Kasumi-1 (cell line): ENCODE measurements at regions not wholly inside any gene's neighbourhood (a gene's known extent, or its start where the extent isn't known, plus 50 kb on each side); places are given as distances from the start of the nearest gene placed in this dataset.
A peak's percentile ranks its signal among the peaks of the same experiment; 100 is the strongest.

Experiments used
- DNase-seq, 2 experiments: peaks; one replicate each; lab custom pipeline; 2025; lab: John Stamatoyannopoulos, UW

- no peak for DNase-seq
These were observed 312.3 kb downstream of the FAT3 start for GRCh38 chr11:92536883-92537282.

- no peak for DNase-seq
These were observed 315.5 kb downstream of the FAT3 start for GRCh38 chr11:92540096-92540495.

DNA sequence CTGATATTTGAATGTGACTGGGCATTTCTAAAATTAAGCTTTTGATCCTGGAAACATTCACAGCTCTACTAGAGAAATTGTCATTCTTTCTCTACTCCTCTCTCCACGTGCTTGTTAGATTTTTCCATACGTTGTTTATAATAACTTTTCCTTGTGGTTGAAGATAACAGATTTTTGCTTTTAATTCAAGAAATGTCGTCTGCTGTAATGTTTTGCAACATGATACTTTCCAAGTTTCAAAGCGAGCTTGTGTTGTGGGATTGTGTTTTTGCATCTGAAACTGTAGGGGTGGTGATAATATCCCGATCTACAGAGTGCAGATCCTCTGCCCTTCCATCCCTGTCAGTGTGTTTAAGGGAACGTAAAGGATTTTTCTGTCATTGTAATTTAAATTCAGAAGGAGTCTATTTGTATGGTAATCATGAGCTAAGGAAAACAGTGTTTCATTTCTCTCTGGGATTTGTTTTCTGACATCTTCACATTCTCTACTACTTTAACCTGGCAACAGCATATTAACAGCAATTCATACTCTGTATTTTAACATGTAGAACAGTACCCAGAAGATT lies 321.4 kb downstream of the FAT3 start:
- no peak for DNase-seq

DNA sequence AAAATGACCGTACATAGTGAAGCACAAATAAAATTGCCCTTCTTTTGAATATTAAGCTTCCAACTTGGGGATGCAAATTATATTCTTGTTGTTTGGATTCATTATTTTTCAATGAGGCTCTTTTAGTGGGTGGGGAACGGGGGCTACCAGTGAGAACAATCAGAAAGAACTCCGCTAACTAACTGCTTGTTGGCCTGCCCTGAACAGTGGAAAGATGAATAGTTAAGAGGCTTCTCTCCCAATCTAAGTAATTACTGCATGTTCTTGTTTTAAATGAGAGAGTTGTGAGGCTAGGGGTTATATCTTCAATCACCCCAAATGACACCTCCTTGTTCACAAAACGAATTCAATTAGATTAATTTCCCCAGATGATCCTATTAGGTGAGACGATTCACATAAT lies 322.0 kb downstream of the FAT3 start:
- no peak for DNase-seq

- DNase-seq: no peak
These were observed 325.8 kb downstream of the FAT3 start for GRCh38 chr11:92550411-92550810.

DNA sequence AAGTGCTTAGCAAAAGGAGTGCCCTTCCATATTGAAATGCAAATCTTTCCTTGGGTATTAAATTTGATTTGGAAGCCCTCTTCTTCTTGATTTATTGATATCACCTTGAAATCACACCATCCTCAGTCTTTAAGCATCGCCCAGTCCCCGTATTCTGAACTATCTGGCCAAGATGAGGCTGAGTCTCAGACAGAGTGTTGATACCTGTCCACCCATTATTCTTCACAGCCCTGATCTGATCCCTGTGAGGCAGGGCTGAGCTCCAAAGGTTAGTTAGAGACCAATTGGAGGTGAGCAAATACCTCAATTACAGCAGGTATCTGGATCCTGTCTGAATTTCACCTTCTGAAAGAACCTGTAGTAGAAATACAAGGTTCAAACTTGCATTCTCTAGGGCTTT lies 326.3 kb downstream of the FAT3 start:
- DNase-seq: no peak

GRCh38 chr11:92552942-92553341 lies 328.3 kb downstream of the FAT3 start:
- DNase-seq: peak; percentile 41 to 44

GRCh38 chr11:92554688-92555087 lies 330.1 kb downstream of the FAT3 start:
- DNase-seq: no peak

- DNase-seq: peak; percentile 1 to 17
These were observed 331.8 kb downstream of the FAT3 start for GRCh38 chr11:92556431-92556830.

DNA sequence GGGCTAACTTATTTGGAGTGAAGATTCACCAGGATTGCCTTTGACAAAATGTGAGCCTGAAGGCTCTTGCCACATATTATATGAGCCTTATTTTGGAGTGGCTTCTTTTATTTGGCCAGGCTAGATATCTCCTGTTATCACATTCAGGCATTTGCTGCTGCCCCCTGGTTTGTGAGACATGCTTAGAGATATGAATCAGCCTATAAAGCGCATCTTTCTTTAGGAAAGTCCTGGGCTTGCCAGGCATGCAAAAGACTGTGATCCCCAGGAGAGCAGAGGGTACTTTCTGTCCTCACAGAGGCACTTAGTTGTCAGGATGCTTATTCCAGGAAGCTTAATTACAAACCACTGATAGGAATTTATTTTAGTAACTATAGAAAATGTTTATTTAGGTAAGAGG lies 333.3 kb downstream of the FAT3 start:
- DNase-seq: no peak

- no peak for DNase-seq
These were observed 333.7 kb downstream of the FAT3 start for GRCh38 chr11:92558323-92558722.

- no peak for DNase-seq
These were observed 345.1 kb downstream of the FAT3 start for GRCh38 chr11:92569726-92570125.

GRCh38 chr11:92572559-92572958 lies 347.9 kb downstream of the FAT3 start:
- no peak for DNase-seq

DNA sequence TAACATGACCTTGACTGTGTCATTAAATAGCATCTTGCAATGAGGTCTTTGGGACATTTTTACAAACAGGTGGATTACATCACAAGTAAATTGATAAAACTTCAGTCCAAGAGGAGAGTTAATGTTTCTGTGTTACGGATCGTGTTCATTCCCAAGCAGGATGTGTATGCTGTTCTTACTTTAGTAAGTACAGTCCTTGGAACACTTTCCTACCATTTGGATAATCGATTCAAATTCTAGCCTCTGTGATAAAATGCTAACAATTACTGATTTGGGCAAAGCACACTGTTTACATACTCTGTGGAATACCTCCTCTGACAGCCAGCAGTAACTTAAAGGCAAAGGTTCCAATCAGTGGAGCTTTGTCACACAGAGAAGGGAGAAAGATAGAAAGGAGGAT lies 351.7 kb downstream of the FAT3 start:
- DNase-seq: no peak

DNA sequence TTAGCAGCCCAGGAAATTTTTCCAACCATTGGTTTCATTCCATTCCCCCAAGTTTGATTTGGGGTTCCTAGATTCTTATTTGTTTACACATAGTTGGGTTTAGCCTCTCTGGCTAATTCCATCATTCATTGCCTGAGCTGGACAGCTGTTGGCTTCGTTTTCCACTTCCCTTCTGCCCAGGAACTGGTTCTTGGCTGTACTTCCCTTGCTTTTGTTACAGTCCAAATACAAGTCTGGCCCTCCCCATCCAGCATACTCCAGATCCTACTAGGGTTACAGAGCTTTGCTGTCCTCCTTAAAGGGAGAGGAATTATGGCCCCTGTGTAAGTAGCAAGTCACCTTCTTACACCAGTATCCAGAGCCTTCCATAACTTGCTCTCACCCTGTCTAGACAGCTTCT lies 356.3 kb downstream of the FAT3 start:
- no peak for DNase-seq

GRCh38 chr11:92588393-92588792 lies 363.8 kb downstream of the FAT3 start:
- DNase-seq: no peak

DNA sequence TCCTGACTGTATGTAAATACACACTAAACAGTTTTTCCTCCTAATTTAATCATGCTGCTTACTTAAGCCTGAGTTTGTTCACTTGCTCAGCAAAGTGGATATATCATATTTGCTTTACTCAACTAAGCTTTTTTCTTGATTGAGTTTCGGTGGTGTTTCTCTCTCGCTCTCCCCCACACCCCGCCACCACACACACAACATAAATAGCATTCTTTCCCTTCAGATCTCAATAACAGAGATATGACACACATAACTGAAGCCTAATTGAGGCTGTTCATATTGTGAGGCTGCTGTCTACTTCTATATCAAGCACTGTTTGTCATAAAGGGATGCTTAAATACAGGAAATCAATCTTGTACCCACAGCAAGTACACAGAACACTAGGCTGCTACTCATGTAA lies 364.9 kb downstream of the FAT3 start:
- DNase-seq: no peak

DNA sequence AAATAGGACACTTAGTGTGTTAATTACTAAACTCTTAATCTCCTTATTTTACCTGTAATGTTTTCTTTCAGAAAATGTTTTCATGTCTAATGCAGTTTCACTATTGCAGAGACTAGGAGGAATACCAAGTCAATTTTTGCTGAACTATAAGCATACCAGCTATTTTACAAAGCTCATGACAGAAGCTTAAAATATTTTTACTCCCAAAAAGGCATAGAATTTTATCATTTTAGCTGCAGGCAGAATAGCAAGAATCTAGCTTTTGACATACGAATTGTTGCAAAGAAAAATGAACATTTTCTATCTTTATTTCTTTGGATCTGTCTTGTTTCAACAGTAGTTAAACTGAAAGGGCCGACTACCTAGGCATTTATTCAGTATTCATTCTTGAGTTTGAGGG lies 366.9 kb downstream of the FAT3 start:
- DNase-seq: no peak

- DNase-seq: no peak
These were observed 369.6 kb downstream of the FAT3 start for GRCh38 chr11:92594251-92594650.

GRCh38 chr11:92595052-92595451 lies 370.4 kb downstream of the FAT3 start:
- DNase-seq: no peak

GRCh38 chr11:92596596-92597317 lies 372.1 kb downstream of the FAT3 start:
- no peak for DNase-seq

GRCh38 chr11:92601048-92601447 lies 368.4 kb upstream of the MTNR1B start:
- DNase-seq: no peak

DNA sequence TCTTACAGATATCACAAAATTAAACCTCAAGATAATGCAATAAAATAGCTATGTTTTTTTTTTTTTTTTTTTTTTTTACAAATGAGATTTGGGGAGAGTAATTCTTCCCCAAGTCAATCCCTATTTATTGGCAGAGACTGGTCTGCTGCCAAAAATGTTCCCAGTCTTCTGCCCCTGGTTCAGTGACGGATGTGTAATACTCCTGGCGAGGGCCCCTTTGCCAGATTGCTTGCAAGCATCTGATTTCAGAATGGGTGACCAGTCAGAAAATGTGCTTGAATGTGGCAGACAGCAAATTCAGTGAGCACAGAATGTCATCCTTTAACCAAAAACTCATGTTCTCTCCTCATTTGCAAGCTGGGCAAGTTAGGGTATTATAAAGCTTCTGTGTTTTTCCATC lies 363.8 kb upstream of the MTNR1B start:
- no peak for DNase-seq
